ENCODE measurements at regions not wholly inside any gene's neighbourhood (a gene's known extent, or its start where the extent isn't known, plus 50 kb on each side); places are given as distances from the start of the nearest gene placed in this dataset.

- no peak for DNase-seq (ENCODE audit: insufficient read length)
- FAIRE-seq = no peak
- TF ChIP-seq POLR2A (IDR thresholded peaks at IDR 0.05; ENCODE audit: low read depth, low read length) = no peak
- TF ChIP-seq TAF1 (IDR thresholded peaks at IDR 0.05; ENCODE audit: borderline replicate concordance, low read depth, low read length) = no peak
- no peak for TF ChIP-seq POLR2AphosphoS5 (IDR thresholded peaks at IDR 0.05; ENCODE audit: low read depth, low read length)
Observed at GRCh38 chr3:72393455-72393854, 454.8 kb downstream of the SHQ1 start.

GRCh38 chr3:72391659-72392058 is 456.6 kb downstream of the SHQ1 start:
- DNase-seq (ENCODE audit: insufficient read length) (no peak), FAIRE-seq (no peak)

GRCh38 chr3:72390841-72391240 is 457.4 kb downstream of the SHQ1 start:
- TF ChIP-seq POLR2AphosphoS5 (IDR thresholded peaks at IDR 0.05; ENCODE audit: low read depth, low read length) (no peak), TAF1 (IDR thresholded peaks at IDR 0.05; ENCODE audit: borderline replicate concordance, low read depth, low read length) (no peak), POLR2A (IDR thresholded peaks at IDR 0.05; ENCODE audit: low read depth, low read length) (no peak)
- DNase-seq (ENCODE audit: insufficient read length) (no peak), FAIRE-seq (no peak)

More at GRCh38 chr3:72391659-72392058, 456.6 kb downstream of the SHQ1 start:
- TF ChIP-seq POLR2A (IDR thresholded peaks at IDR 0.05; ENCODE audit: low read depth, low read length) (no peak), TAF1 (IDR thresholded peaks at IDR 0.05; ENCODE audit: borderline replicate concordance, low read depth, low read length) (no peak), POLR2AphosphoS5 (IDR thresholded peaks at IDR 0.05; ENCODE audit: low read depth, low read length) (no peak)

GRCh38 chr3:72388644-72389043 is 459.6 kb downstream of the SHQ1 start:
- TF ChIP-seq POLR2AphosphoS5 (IDR thresholded peaks at IDR 0.05; ENCODE audit: low read depth, low read length) = no peak
- no peak for TF ChIP-seq POLR2A (IDR thresholded peaks at IDR 0.05; ENCODE audit: low read depth, low read length)
- TF ChIP-seq TAF1 (IDR thresholded peaks at IDR 0.05; ENCODE audit: borderline replicate concordance, low read depth, low read length) = no peak
- DNase-seq (ENCODE audit: insufficient read length) = no peak
- no peak for FAIRE-seq

GRCh38 chr3:72388117-72388516 is 460.1 kb downstream of the SHQ1 start:
- FAIRE-seq (no peak), DNase-seq (ENCODE audit: insufficient read length) (no peak)
- TF ChIP-seq POLR2AphosphoS5 (IDR thresholded peaks at IDR 0.05; ENCODE audit: low read depth, low read length) = no peak
- no peak for TF ChIP-seq TAF1 (IDR thresholded peaks at IDR 0.05; ENCODE audit: borderline replicate concordance, low read depth, low read length)
- no peak for TF ChIP-seq POLR2A (IDR thresholded peaks at IDR 0.05; ENCODE audit: low read depth, low read length)

- FAIRE-seq = no peak
- DNase-seq (ENCODE audit: insufficient read length) = no peak
- TF ChIP-seq POLR2A (IDR thresholded peaks at IDR 0.05; ENCODE audit: low read depth, low read length) (no peak), POLR2AphosphoS5 (IDR thresholded peaks at IDR 0.05; ENCODE audit: low read depth, low read length) (no peak), TAF1 (IDR thresholded peaks at IDR 0.05; ENCODE audit: borderline replicate concordance, low read depth, low read length) (no peak)
Observed at GRCh38 chr3:72386327-72387000, 461.8 kb downstream of the SHQ1 start.

GRCh38 chr3:72385167-72385566 is 463.1 kb downstream of the SHQ1 start:
- DNase-seq (ENCODE audit: insufficient read length) (no peak), FAIRE-seq (no peak)
- TF ChIP-seq TAF1 (IDR thresholded peaks at IDR 0.05; ENCODE audit: borderline replicate concordance, low read depth, low read length) = no peak
- TF ChIP-seq POLR2A (IDR thresholded peaks at IDR 0.05; ENCODE audit: low read depth, low read length) = no peak
- TF ChIP-seq POLR2AphosphoS5 (IDR thresholded peaks at IDR 0.05; ENCODE audit: low read depth, low read length) = no peak

- FAIRE-seq (no peak), DNase-seq (ENCODE audit: insufficient read length) (no peak)
Observed at GRCh38 chr3:72384602-72385001, 463.6 kb downstream of the SHQ1 start.

GRCh38 chr3:72383883-72384282 is 464.4 kb downstream of the SHQ1 start:
- no peak for TF ChIP-seq POLR2AphosphoS5 (IDR thresholded peaks at IDR 0.05; ENCODE audit: low read depth, low read length)
- TF ChIP-seq POLR2A (IDR thresholded peaks at IDR 0.05; ENCODE audit: low read depth, low read length) = no peak
- TF ChIP-seq TAF1 (IDR thresholded peaks at IDR 0.05; ENCODE audit: borderline replicate concordance, low read depth, low read length) = no peak
- FAIRE-seq = peak; percentile 72
- no peak for DNase-seq (ENCODE audit: insufficient read length)

More at GRCh38 chr3:72384602-72385001, 463.6 kb downstream of the SHQ1 start:
- no peak for TF ChIP-seq TAF1 (IDR thresholded peaks at IDR 0.05; ENCODE audit: borderline replicate concordance, low read depth, low read length)
- no peak for TF ChIP-seq POLR2AphosphoS5 (IDR thresholded peaks at IDR 0.05; ENCODE audit: low read depth, low read length)
- TF ChIP-seq POLR2A (IDR thresholded peaks at IDR 0.05; ENCODE audit: low read depth, low read length) = no peak

- FAIRE-seq (no peak), DNase-seq (ENCODE audit: insufficient read length) (no peak)
- no peak for TF ChIP-seq POLR2AphosphoS5 (IDR thresholded peaks at IDR 0.05; ENCODE audit: low read depth, low read length)
- no peak for TF ChIP-seq POLR2A (IDR thresholded peaks at IDR 0.05; ENCODE audit: low read depth, low read length)
- no peak for TF ChIP-seq TAF1 (IDR thresholded peaks at IDR 0.05; ENCODE audit: borderline replicate concordance, low read depth, low read length)
Observed at GRCh38 chr3:72383230-72383629, 465.0 kb downstream of the SHQ1 start.

GRCh38 chr3:72382460-72382859 is 465.8 kb downstream of the SHQ1 start:
- no peak for DNase-seq (ENCODE audit: insufficient read length)
- TF ChIP-seq POLR2A (IDR thresholded peaks at IDR 0.05; ENCODE audit: low read depth, low read length) = no peak
- TF ChIP-seq POLR2AphosphoS5 (IDR thresholded peaks at IDR 0.05; ENCODE audit: low read depth, low read length) = no peak
- no peak for TF ChIP-seq TAF1 (IDR thresholded peaks at IDR 0.05; ENCODE audit: borderline replicate concordance, low read depth, low read length)
- peak; percentile 5 for FAIRE-seq

GRCh38 chr3:72381584-72381983 is 466.7 kb downstream of the SHQ1 start:
- no peak for TF ChIP-seq POLR2AphosphoS5 (IDR thresholded peaks at IDR 0.05; ENCODE audit: low read depth, low read length)
- no peak for TF ChIP-seq TAF1 (IDR thresholded peaks at IDR 0.05; ENCODE audit: borderline replicate concordance, low read depth, low read length)
- TF ChIP-seq POLR2A (IDR thresholded peaks at IDR 0.05; ENCODE audit: low read depth, low read length) = no peak
- DNase-seq (ENCODE audit: insufficient read length) (no peak), FAIRE-seq (no peak)
